ENCODE measurements at regions not wholly inside any gene's neighbourhood (a gene's known extent, or its start where the extent isn't known, plus 50 kb on each side); places are given as distances from the start of the nearest gene placed in this dataset.
"Not testable (repeated sequence)": the region's sequence is repeated elsewhere in the genome, so short reads cannot be mapped to it uniquely, and the experiment has no call there.

GRCh38 chr7:82507365-82507975 lies 63.9 kb upstream of the CACNA2D1 start:
- no peak for DNase-seq (ENCODE audit: low spot score)
- intact Hi-C loops (cut with DNase I): no loop called here

- intact Hi-C loops (cut with DNase I): no loop called here
Observed at GRCh38 chr7:82506702-82507101, 63.1 kb upstream of the CACNA2D1 start.

GRCh38 chr7:82506208-82506607 lies 62.6 kb upstream of the CACNA2D1 start:
- intact Hi-C loops (cut with DNase I): no loop called here
- no peak for DNase-seq (ENCODE audit: low spot score)

More at GRCh38 chr7:82506702-82507101, 63.1 kb upstream of the CACNA2D1 start:
- no peak for DNase-seq (ENCODE audit: low spot score)

- intact Hi-C loops (cut with DNase I): no loop called here
- no peak for DNase-seq (ENCODE audit: low spot score)
Observed at GRCh38 chr7:82501346-82501745, 57.8 kb upstream of the CACNA2D1 start.

GRCh38 chr7:82499546-82499945 lies 56.0 kb upstream of the CACNA2D1 start:
- intact Hi-C loops (cut with DNase I); DNase-seq (ENCODE audit: low spot score): not testable (repeated sequence)

GRCh38 chr7:82494420-82494819 lies 50.8 kb upstream of the CACNA2D1 start:
- intact Hi-C loops (cut with DNase I): no loop called here
- no peak for DNase-seq (ENCODE audit: low spot score)

All from cardiac septum (tissue), 1 donor.